GM12874 (cell line): ENCODE measurements at regions not wholly inside any gene's neighbourhood (a gene's known extent, or its start where the extent isn't known, plus 50 kb on each side); places are given as distances from the start of the nearest gene placed in this dataset.

Experiments
- CTCF ChIP-seq: IDR thresholded peaks from 2 replicates; pipeline ENCODE4 v1.5.1; 2011; ENCODE audit warnings: low read depth, mild to moderate bottlenecking, control low read depth, low read length, moderate library complexity; ENCODE audit not compliant: insufficient read depth

- TF ChIP-seq CTCF = no peak
These were observed 84.9 kb downstream of the ANKRD60 start for GRCh38 chr20:58143531-58143930.

- no peak for TF ChIP-seq CTCF
These were observed 85.6 kb downstream of the ANKRD60 start for GRCh38 chr20:58142843-58143185.

- no peak for TF ChIP-seq CTCF
These were observed 86.2 kb downstream of the ANKRD60 start for GRCh38 chr20:58141971-58142842.

GRCh38 chr20:58141496-58141895 is 87.0 kb downstream of the ANKRD60 start:
- TF ChIP-seq CTCF = no peak

- no peak for TF ChIP-seq CTCF
These were observed 87.5 kb downstream of the ANKRD60 start for GRCh38 chr20:58140787-58141425.

GRCh38 chr20:58139849-58140786 is 88.3 kb downstream of the ANKRD60 start:
- no peak for TF ChIP-seq CTCF

- no peak for TF ChIP-seq CTCF
These were observed 90.1 kb downstream of the ANKRD60 start for GRCh38 chr20:58138395-58138794.
